ENCODE measurements at regions not wholly inside any gene's neighbourhood (a gene's known extent, or its start where the extent isn't known, plus 50 kb on each side); places are given as distances from the start of the nearest gene placed in this dataset.

- in situ Hi-C loops (cut with HindIII; ENCODE audit: low pct_unique_long_range_greater_than_20kb, low sequenced_read_pairs): no loop called here
Observed at GRCh38 chr2:189382668-189383067, 58.6 kb upstream of the WDR75 start.

GRCh38 chr2:189386741-189387140 lies 54.5 kb upstream of the WDR75 start:
- no peak for DNase-seq (ENCODE audit: low read depth, low spot score)
- in situ Hi-C loops (cut with HindIII; ENCODE audit: low pct_unique_long_range_greater_than_20kb, low sequenced_read_pairs): no loop called here

More at GRCh38 chr2:189382668-189383067, 58.6 kb upstream of the WDR75 start:
- DNase-seq (ENCODE audit: low read depth, low spot score): no peak

- DNase-seq (ENCODE audit: low read depth, low spot score): no peak
- in situ Hi-C loops (cut with HindIII; ENCODE audit: low pct_unique_long_range_greater_than_20kb, low sequenced_read_pairs): no loop called here
Observed at GRCh38 chr2:189391201-189391600, 50.1 kb upstream of the WDR75 start.

All from SK-MEL-5 (cell line).